ENCODE measurements at regions not wholly inside any gene's neighbourhood (a gene's known extent, or its start where the extent isn't known, plus 50 kb on each side); places are given as distances from the start of the nearest gene placed in this dataset.

DNA sequence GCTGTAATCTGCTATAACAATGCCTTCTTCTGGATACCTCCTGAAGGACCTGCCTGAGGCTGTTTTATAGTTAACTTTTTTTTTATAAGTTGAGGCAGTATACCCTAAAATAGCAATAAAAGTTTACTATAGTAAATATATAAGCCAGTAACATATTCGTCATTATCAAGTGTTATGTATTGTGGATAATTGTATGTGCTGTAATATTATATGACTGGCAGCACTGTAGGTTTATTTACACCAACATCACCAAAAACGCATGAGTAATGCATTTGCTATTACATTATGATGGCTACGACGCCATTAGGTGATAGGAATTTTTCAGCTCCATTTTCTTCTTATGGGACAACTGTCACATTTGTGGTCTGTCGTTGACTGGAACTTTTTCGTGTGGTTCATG lies 237.2 kb upstream of the PITX2 start:
- no peak overlapping the region for H3K4me3 ChIP-seq (ENCODE audit: low read depth, low read length)
- TF ChIP-seq, protein P1, sequence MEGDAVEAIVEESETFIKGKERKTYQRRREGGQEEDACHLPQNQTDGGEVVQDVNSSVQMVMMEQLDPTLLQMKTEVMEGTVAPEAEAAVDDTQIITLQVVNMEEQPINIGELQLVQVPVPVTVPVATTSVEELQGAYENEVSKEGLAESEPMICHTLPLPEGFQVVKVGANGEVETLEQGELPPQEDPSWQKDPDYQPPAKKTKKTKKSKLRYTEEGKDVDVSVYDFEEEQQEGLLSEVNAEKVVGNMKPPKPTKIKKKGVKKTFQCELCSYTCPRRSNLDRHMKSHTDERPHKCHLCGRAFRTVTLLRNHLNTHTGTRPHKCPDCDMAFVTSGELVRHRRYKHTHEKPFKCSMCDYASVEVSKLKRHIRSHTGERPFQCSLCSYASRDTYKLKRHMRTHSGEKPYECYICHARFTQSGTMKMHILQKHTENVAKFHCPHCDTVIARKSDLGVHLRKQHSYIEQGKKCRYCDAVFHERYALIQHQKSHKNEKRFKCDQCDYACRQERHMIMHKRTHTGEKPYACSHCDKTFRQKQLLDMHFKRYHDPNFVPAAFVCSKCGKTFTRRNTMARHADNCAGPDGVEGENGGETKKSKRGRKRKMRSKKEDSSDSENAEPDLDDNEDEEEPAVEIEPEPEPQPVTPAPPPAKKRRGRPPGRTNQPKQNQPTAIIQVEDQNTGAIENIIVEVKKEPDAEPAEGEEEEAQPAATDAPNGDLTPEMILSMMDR (IDR thresholded peaks at IDR 0.05; ENCODE audit: control insufficient read depth, extremely low read depth, insufficient read depth): no peak
- no peak for DNase-seq (ENCODE audit: low read depth)

DNA sequence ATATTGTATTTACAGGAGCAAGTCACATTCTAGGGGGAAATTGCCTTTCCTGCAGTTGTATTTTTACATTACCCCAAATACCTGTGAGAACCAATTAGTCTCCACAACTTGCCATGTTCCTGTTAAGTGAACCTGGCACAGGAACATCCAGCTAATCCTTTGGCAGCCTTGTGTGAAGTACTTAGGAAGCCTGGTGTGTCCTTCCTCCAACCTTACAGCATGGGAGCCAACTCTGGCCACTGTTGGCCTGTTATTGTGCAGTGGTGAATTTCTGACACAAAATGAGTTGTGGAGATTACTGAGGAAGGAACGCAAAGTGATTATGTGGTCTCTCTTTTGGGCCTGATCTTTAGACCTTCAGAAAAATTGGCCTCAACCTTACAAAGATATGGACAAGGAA lies 238.0 kb upstream of the PITX2 start:
- TF ChIP-seq, protein P1 (IDR thresholded peaks at IDR 0.05; ENCODE audit: control insufficient read depth, extremely low read depth, insufficient read depth): no peak
- DNase-seq (ENCODE audit: low read depth): no peak
- H3K4me3 ChIP-seq (ENCODE audit: low read depth, low read length): no peak overlapping the region

DNA sequence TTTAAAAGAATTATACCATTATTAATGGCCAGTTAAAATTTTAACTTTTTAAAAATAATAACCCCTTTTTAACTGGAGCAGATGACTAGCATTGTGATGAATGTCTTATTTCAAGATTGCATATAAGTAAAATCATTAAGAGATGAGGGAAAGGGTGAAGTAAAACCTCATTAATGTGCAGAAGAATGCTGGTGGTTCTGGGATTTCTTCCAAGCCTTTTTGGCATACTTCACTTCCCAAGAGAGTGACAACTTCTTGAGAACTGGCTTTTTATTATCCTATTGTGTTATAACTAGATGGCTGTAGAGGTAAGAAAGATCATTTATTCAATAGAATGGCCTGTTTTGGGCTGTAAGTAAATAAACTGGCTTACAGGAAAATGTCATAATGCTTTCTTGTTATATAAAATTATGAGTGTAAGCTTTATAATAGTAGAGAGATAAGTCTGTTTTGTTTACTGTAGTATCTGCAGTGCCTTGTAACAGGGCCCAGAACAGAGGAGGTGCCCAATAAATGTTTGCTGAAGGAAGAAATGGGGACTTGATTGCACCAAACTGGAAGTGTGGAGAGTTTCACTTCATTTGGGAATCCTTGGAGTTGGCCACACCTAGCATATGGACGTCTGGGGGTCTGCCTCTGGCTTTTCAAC lies 242.9 kb upstream of the PITX2 start:
- TF ChIP-seq, protein P1 (IDR thresholded peaks at IDR 0.05; ENCODE audit: control insufficient read depth, extremely low read depth, insufficient read depth): no peak
- H3K4me3 ChIP-seq (ENCODE audit: low read depth, low read length): no peak overlapping the region
- no peak for DNase-seq (ENCODE audit: low read depth)

GRCh38 chr4:110867251-110867960 lies 244.5 kb upstream of the PITX2 start:
- TF ChIP-seq, protein P1 (IDR thresholded peaks at IDR 0.05; ENCODE audit: control insufficient read depth, extremely low read depth, insufficient read depth): no peak
- DNase-seq (ENCODE audit: low read depth): no peak
- no peak overlapping the region for H3K4me3 ChIP-seq (ENCODE audit: low read depth, low read length)

GRCh38 chr4:110867981-110868720 lies 245.3 kb upstream of the PITX2 start:
- H3K4me3 ChIP-seq (ENCODE audit: low read depth, low read length): no peak overlapping the region
- DNase-seq (ENCODE audit: low read depth): no peak
- TF ChIP-seq, protein P1 (IDR thresholded peaks at IDR 0.05; ENCODE audit: control insufficient read depth, extremely low read depth, insufficient read depth): no peak

- TF ChIP-seq, protein P1 (IDR thresholded peaks at IDR 0.05; ENCODE audit: control insufficient read depth, extremely low read depth, insufficient read depth): no peak
- H3K4me3 ChIP-seq (ENCODE audit: low read depth, low read length): no peak overlapping the region
- DNase-seq (ENCODE audit: low read depth): no peak
Observed at GRCh38 chr4:110869114-110869513, 246.2 kb upstream of the PITX2 start.
